ENCODE measurements at regions not wholly inside any gene's neighbourhood (a gene's known extent, or its start where the extent isn't known, plus 50 kb on each side); places are given as distances from the start of the nearest gene placed in this dataset.

- TF ChIP-seq, protein P1, sequence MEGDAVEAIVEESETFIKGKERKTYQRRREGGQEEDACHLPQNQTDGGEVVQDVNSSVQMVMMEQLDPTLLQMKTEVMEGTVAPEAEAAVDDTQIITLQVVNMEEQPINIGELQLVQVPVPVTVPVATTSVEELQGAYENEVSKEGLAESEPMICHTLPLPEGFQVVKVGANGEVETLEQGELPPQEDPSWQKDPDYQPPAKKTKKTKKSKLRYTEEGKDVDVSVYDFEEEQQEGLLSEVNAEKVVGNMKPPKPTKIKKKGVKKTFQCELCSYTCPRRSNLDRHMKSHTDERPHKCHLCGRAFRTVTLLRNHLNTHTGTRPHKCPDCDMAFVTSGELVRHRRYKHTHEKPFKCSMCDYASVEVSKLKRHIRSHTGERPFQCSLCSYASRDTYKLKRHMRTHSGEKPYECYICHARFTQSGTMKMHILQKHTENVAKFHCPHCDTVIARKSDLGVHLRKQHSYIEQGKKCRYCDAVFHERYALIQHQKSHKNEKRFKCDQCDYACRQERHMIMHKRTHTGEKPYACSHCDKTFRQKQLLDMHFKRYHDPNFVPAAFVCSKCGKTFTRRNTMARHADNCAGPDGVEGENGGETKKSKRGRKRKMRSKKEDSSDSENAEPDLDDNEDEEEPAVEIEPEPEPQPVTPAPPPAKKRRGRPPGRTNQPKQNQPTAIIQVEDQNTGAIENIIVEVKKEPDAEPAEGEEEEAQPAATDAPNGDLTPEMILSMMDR (IDR thresholded peaks at IDR 0.05; ENCODE audit: low read length) = no peak
- TF ChIP-seq EZH2 (IDR thresholded peaks at IDR 0.05; ENCODE audit: borderline replicate concordance, low read length) = no peak
Observed at GRCh38 chr5:92022415-92023140, 639.5 kb upstream of the ARRDC3 start.

Measured in OCI-LY1 (cell line).